Fibroblast of lung (primary cell): ENCODE measurements at regions not wholly inside any gene's neighbourhood (a gene's known extent, or its start where the extent isn't known, plus 50 kb on each side); places are given as distances from the start of the nearest gene placed in this dataset.

Experiments
- DNase-seq, 2 donors: peaks; one replicate each; pipeline versions ENCODE4 v3.0.0 to v3.0.0-alpha.2; 2010; ENCODE audit warnings: low read depth in 2 of 2
- H2AFZ ChIP-seq: 2 replicates; pipeline ENCODE4 v1.5.1; 2012; ENCODE audit warnings: low read length, control low read depth, inconsistent platforms
- H3K27ac ChIP-seq: 2 replicates; pipeline ENCODE4 v1.5.1; 2011; ENCODE audit warnings: low read length, control low read depth; ENCODE audit not compliant: insufficient read depth
- H3K27me3 ChIP-seq: 2 replicates; pipeline ENCODE4 v1.5.1; 2011; ENCODE audit warnings: mild to moderate bottlenecking, low read length; ENCODE audit not compliant: control insufficient read depth, insufficient read depth
- H3K36me3 ChIP-seq: 2 replicates; pipeline ENCODE4 v1.5.1; 2011; ENCODE audit warnings: low read length; ENCODE audit not compliant: control insufficient read depth, insufficient read depth
- H3K4me1 ChIP-seq: 2 replicates; pipeline ENCODE4 v1.5.1; 2011; ENCODE audit warnings: low read length; ENCODE audit not compliant: control insufficient read depth, insufficient read depth; ENCODE audit errors: extremely low read depth
- H3K4me2 ChIP-seq: 2 replicates; pipeline ENCODE4 v1.5.1; 2011; ENCODE audit warnings: low read length, control low read depth; ENCODE audit not compliant: insufficient read depth; ENCODE audit errors: extremely low read depth
- H3K4me3 ChIP-seq, 4 experiments: fragments of 200-600 bp in 1 of 4; sonication (generic) in 1 of 4; replicated peaks in 1 of 4; 2 replicates each; pipeline ENCODE4 v1.5.1; 2011 to 2016; ENCODE audit warnings: low read length in 4 of 4, low read depth in 3 of 4, mild to moderate bottlenecking in 3 of 4, control low read depth in 2 of 4, inconsistent platforms in 1 of 4, mixed read lengths in 1 of 4; ENCODE audit not compliant: insufficient read depth in 1 of 4; ENCODE audit errors: control extremely low read depth in 1 of 4
- H3K79me2 ChIP-seq: 2 replicates; pipeline ENCODE4 v1.5.1; 2012; ENCODE audit warnings: mild to moderate bottlenecking, low read length, inconsistent platforms; ENCODE audit not compliant: control insufficient read depth, insufficient read depth
- H3K9ac ChIP-seq: 2 replicates; pipeline ENCODE4 v1.5.1; 2011; ENCODE audit warnings: mild to moderate bottlenecking, low read length, control low read depth; ENCODE audit not compliant: insufficient read depth
- H3K9me3 ChIP-seq: 2 replicates; pipeline ENCODE4 v1.5.1; 2012; ENCODE audit warnings: low read depth, low read length; ENCODE audit not compliant: control insufficient read depth, insufficient read depth
- H4K20me1 ChIP-seq: 2 replicates; pipeline ENCODE4 v1.5.1; 2011; ENCODE audit warnings: low read length; ENCODE audit not compliant: control insufficient read depth, insufficient read depth; ENCODE audit errors: extremely low read depth
- CTCF ChIP-seq, 2 donors: IDR thresholded peaks in 1 of 2; conservative IDR thresholded peaks in 1 of 2; 1 replicate in 1 of 2; 2 replicates in 1 of 2; pipeline ENCODE4 v1.5.1; 2011 to 2012; ENCODE audit warnings: low read length in 2 of 2, control low read depth in 1 of 2, inconsistent platforms in 1 of 2, low read depth in 1 of 2, mild to moderate bottlenecking in 1 of 2
- EZH2 ChIP-seq: IDR thresholded peaks from 2 replicates; pipeline ENCODE4 v1.5.1; 2012; ENCODE audit warnings: low read length, control low read depth, mild to moderate bottlenecking; ENCODE audit errors: missing control alignments

DNA sequence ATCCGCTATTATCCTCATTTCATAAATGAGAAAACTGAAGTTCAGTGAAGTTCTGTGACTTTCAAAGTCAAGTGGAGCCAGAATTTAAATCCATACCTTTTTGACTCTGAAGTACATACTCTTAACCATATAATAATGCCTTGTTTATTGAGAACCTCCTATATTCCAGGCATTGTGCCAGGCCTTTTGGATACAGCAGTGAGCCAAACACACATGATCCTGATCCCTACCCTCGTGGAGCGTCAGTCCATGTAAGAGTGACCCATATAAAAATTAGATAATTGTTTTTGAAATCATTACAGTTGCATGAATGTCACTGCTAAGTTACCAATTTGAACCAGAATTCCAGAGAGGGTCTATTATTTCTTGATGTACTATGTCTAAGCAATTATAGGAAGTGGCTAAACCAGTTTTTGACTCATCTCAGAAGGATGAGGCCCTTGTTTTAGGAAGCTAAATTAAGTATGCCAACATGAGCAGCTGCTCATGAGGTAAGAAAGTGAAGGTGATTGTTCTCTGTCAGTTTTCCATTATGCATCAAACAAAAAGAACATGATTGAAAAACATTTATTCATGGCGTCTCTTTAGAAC lies 289.5 kb downstream of the GLUD2 start:
- H2AFZ ChIP-seq, result no peak overlapping the region

DNA sequence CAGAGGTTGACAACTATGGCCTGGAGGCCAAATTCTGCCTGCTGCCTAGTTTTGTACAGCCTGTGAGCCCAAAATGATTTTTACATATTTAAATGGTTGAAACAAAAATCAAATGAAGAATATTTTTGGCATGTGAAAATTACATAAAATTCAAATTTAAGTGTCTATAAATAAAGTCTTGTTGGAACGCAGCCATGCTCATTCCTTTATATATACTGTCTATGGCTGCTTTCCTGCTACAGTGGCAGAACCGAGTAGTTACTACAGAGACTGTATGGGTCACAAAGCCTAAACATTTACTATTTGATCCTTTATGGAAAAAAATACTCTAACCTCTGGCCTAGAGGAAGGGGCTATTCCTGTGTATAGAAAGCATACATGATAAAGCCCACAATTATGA lies 290.4 kb downstream of the GLUD2 start:
- H3K27me3 ChIP-seq, result no peaks in the 10 kb centered on the region
- no peaks in the 10 kb centered on the region for H3K36me3 ChIP-seq
- no peak overlapping the region for H3K4me2 ChIP-seq
- no peaks in the 10 kb centered on the region for H3K4me1 ChIP-seq
- no peak overlapping the region for H3K27ac ChIP-seq
- TF ChIP-seq EZH2 (no peak), CTCF (conservative IDR thresholded peaks at IDR 0.05 in 1 of 2, IDR thresholded peaks at IDR 0.05 in 1 of 2; ENCODE audit: low read depth in 1 of 2, low read length in 2 of 2) (no peak)
- H3K9ac ChIP-seq, result no peak overlapping the region
- no peaks in the 10 kb centered on the region for H4K20me1 ChIP-seq
- H2AFZ ChIP-seq, result no peak overlapping the region
- H3K79me2 ChIP-seq, result no peaks in the 10 kb centered on the region
- DNase-seq, result no peak
- H3K4me3 ChIP-seq, result no peak overlapping the region
- no peaks in the 10 kb centered on the region for H3K9me3 ChIP-seq

More for the DNA sequence above, 289.5 kb downstream of the GLUD2 start:
- TF ChIP-seq EZH2, result no peak
- no peak for TF ChIP-seq CTCF (conservative IDR thresholded peaks at IDR 0.05 in 1 of 2, IDR thresholded peaks at IDR 0.05 in 1 of 2; ENCODE audit: low read depth in 1 of 2, low read length in 2 of 2)
- H3K9me3 ChIP-seq, result no peaks in the 10 kb centered on the region
- no peaks in the 10 kb centered on the region for H3K36me3 ChIP-seq
- H3K79me2 ChIP-seq, result no peaks in the 10 kb centered on the region
- no peak overlapping the region for H3K27ac ChIP-seq
- H4K20me1 ChIP-seq, result no peaks in the 10 kb centered on the region
- H3K4me1 ChIP-seq, result no peaks in the 10 kb centered on the region
- H3K4me3 ChIP-seq, result no peak overlapping the region
- H3K27me3 ChIP-seq, result no peaks in the 10 kb centered on the region
- no peak for DNase-seq
- H3K9ac ChIP-seq, result no peak overlapping the region
- no peak overlapping the region for H3K4me2 ChIP-seq

- H2AFZ ChIP-seq, result no peak overlapping the region
- no peaks in the 10 kb centered on the region for H3K4me1 ChIP-seq
- DNase-seq, result no peak
- no peaks in the 10 kb centered on the region for H3K9me3 ChIP-seq
- TF ChIP-seq EZH2 (no peak), CTCF (conservative IDR thresholded peaks at IDR 0.05 in 1 of 2, IDR thresholded peaks at IDR 0.05 in 1 of 2; ENCODE audit: low read depth in 1 of 2, low read length in 2 of 2) (no peak)
- H3K4me3 ChIP-seq, result no peak overlapping the region
- H4K20me1 ChIP-seq, result no peaks in the 10 kb centered on the region
- no peaks in the 10 kb centered on the region for H3K36me3 ChIP-seq
- no peak overlapping the region for H3K27ac ChIP-seq
- no peak overlapping the region for H3K9ac ChIP-seq
- no peaks in the 10 kb centered on the region for H3K27me3 ChIP-seq
- H3K4me2 ChIP-seq, result no peak overlapping the region
- H3K79me2 ChIP-seq, result no peaks in the 10 kb centered on the region
Measured at GRCh38 chrX:121349263-121349662, 301.9 kb downstream of the GLUD2 start.
